ENCODE measurements at regions not wholly inside any gene's neighbourhood (a gene's known extent, or its start where the extent isn't known, plus 50 kb on each side); places are given as distances from the start of the nearest gene placed in this dataset.

DNA sequence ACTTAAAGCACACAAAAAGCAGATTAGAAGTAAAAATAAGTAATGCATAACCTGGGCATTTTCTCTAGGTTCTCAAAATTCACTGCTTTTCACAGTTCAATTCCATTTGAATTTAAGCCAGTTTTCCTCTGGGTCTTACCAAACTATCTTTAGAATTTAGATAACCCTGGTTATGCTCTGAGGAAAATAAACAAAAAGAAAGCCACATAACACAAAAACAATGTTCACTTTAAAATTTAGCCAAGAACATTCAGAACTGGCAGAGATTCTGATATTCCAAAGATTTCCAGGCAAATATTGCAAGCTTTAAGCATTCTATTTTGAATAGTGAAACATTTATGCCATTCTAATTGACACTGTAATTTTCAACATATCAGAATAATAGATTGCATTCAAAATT is 50.7 kb upstream of the PRKG1 start:
- no peak overlapping the region for H4K5ac ChIP-seq (ENCODE audit: low read depth, low read length)
- 0 out of 2 replicates have a peak, but pooled peaks cover 3% of the 10 kb centered on the region for H3K36me3 ChIP-seq (ENCODE audit: control insufficient read depth, insufficient read depth, low read length)
- H4K20me1 ChIP-seq (ENCODE audit: insufficient read depth, low read length), result peaks cover 17% of the 10 kb centered on the region; the same call in 1 of the 2 replicates
- peaks cover 7 to 15% of the 10 kb centered on the region in 2 experiments for H3K79me1 ChIP-seq (ENCODE audit: low read depth in 1 of 2, low read length in 2 of 2)
- no peak overlapping the region for H3K18ac ChIP-seq (ENCODE audit: low read depth, low read length)
- no peaks in the 10 kb centered on the region for H3K4me1 ChIP-seq (ENCODE audit: control insufficient read depth, insufficient read depth, low read length)
- no peak overlapping the region for H2AFZ ChIP-seq (replicated peaks; ENCODE audit: low read length, poor library complexity)
- no peaks in the 10 kb centered on the region; the same call in 1 of the 2 replicates for H3K9me1 ChIP-seq (ENCODE audit: insufficient read depth, low read length)
- no peak overlapping the region for H2AK5ac ChIP-seq (ENCODE audit: low read depth, low read length)
- dilution Hi-C loops (cut with HindIII; ENCODE audit: low sequenced_read_pairs, unreplicated experiment) (no loop called here), in situ Hi-C loops (cut with MboI; ENCODE audit: low sequenced_read_pairs) (no loop called here), intact Hi-C loops (cut with micrococcal nuclease) (no loop called here)
- no peak overlapping the region for H3K4me2 ChIP-seq (ENCODE audit: low read depth, low read length)
- no peak for TF ChIP-seq FOS (IDR thresholded peaks at IDR 0.05; ENCODE audit: low read depth, low read length)
- TF ChIP-seq, protein P1, sequence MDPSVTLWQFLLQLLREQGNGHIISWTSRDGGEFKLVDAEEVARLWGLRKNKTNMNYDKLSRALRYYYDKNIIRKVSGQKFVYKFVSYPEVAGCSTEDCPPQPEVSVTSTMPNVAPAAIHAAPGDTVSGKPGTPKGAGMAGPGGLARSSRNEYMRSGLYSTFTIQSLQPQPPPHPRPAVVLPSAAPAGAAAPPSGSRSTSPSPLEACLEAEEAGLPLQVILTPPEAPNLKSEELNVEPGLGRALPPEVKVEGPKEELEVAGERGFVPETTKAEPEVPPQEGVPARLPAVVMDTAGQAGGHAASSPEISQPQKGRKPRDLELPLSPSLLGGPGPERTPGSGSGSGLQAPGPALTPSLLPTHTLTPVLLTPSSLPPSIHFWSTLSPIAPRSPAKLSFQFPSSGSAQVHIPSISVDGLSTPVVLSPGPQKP (IDR thresholded peaks at IDR 0.05; ENCODE audit: borderline replicate concordance, low read depth, low read length), result no peak
- no peak for TF ChIP-seq BHLHE40 (IDR thresholded peaks at IDR 0.05; ENCODE audit: low read depth, low read length)
- no peak for TF ChIP-seq MAFK (IDR thresholded peaks at IDR 0.05; ENCODE audit: low read depth, low read length)
- TF ChIP-seq RAD21 (IDR thresholded peaks at IDR 0.05; ENCODE audit: low read length), result no peak
- no peak for TF ChIP-seq CEBPB (IDR thresholded peaks at IDR 0.05; ENCODE audit: low read depth, low read length)
- no peak for TF ChIP-seq CHD1 (IDR thresholded peaks at IDR 0.05; ENCODE audit: low read depth, low read length)
- TF ChIP-seq NFE2L2 (IDR thresholded peaks at IDR 0.05; ENCODE audit: low read depth, low read length), result no peak
- TF ChIP-seq MAZ (IDR thresholded peaks at IDR 0.05; ENCODE audit: borderline replicate concordance, low read depth, low read length), result no peak
- no peak for TF ChIP-seq RFX5 (IDR thresholded peaks at IDR 0.05; ENCODE audit: low read depth, low read length)
- no peak for TF ChIP-seq SMC3 (IDR thresholded peaks at IDR 0.05; ENCODE audit: low read depth, low read length)
- TF ChIP-seq MXI1 (IDR thresholded peaks at IDR 0.05; ENCODE audit: borderline replicate concordance, low read depth, low read length), result no peak
- TF ChIP-seq, protein P2, sequence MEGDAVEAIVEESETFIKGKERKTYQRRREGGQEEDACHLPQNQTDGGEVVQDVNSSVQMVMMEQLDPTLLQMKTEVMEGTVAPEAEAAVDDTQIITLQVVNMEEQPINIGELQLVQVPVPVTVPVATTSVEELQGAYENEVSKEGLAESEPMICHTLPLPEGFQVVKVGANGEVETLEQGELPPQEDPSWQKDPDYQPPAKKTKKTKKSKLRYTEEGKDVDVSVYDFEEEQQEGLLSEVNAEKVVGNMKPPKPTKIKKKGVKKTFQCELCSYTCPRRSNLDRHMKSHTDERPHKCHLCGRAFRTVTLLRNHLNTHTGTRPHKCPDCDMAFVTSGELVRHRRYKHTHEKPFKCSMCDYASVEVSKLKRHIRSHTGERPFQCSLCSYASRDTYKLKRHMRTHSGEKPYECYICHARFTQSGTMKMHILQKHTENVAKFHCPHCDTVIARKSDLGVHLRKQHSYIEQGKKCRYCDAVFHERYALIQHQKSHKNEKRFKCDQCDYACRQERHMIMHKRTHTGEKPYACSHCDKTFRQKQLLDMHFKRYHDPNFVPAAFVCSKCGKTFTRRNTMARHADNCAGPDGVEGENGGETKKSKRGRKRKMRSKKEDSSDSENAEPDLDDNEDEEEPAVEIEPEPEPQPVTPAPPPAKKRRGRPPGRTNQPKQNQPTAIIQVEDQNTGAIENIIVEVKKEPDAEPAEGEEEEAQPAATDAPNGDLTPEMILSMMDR (conservative IDR thresholded peaks at IDR 0.05; ENCODE audit: low read depth, low read length), result no peak
- TF ChIP-seq, protein P3, sequence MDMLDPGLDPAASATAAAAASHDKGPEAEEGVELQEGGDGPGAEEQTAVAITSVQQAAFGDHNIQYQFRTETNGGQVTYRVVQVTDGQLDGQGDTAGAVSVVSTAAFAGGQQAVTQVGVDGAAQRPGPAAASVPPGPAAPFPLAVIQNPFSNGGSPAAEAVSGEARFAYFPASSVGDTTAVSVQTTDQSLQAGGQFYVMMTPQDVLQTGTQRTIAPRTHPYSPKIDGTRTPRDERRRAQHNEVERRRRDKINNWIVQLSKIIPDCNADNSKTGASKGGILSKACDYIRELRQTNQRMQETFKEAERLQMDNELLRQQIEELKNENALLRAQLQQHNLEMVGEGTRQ (IDR thresholded peaks at IDR 0.05; ENCODE audit: low read depth, low read length), result no peak
- no peak for TF ChIP-seq POLR2A (IDR thresholded peaks at IDR 0.05; ENCODE audit: low read depth, low read length)
- TF ChIP-seq RCOR1 (IDR thresholded peaks at IDR 0.05; ENCODE audit: insufficient replicate concordance, low read length), result no peak
- H3K4ac ChIP-seq (ENCODE audit: low read depth, low read length), result no peak overlapping the region
- no peaks in the 10 kb centered on the region for H3K27me3 ChIP-seq (ENCODE audit: control insufficient read depth, insufficient read depth, low read length)
- no peak overlapping the region for H3K4me3 ChIP-seq (ENCODE audit: insufficient read depth, low read depth, low read length)
- H3K23ac ChIP-seq (ENCODE audit: low read depth, low read length), result no peak overlapping the region
- no peaks in the 10 kb centered on the region for H3K9me3 ChIP-seq (ENCODE audit: control insufficient read depth, insufficient read depth, low read length)
- no peak overlapping the region for H3K14ac ChIP-seq (replicated peaks; ENCODE audit: low read depth, low read length)
- H2BK15ac ChIP-seq (ENCODE audit: low read depth, low read length), result no peak overlapping the region
- H2AK9ac ChIP-seq (replicated peaks; ENCODE audit: low read depth, low read length, poor library complexity), result no peak overlapping the region
- DNase-seq, result peak; percentile 6
- ATAC-seq (ENCODE audit: low read depth), result no peak
- no peak overlapping the region for H4K91ac ChIP-seq (ENCODE audit: insufficient read depth, low read depth, low read length)
- H2BK20ac ChIP-seq (ENCODE audit: low read depth, low read length), result no peak overlapping the region
- no peak overlapping the region for H3K56ac ChIP-seq (ENCODE audit: extremely low read depth, insufficient read depth, low read length)
- no peak overlapping the region for H2BK5ac ChIP-seq (ENCODE audit: low read depth, low read length, poor library complexity, severe bottlenecking)
- ChIA-PET POLR2A (ENCODE audit: unreplicated experiment) (no interaction called here), CTCF (no interaction called here)
- no peak overlapping the region for H3K9ac ChIP-seq (ENCODE audit: low read depth, low read length)
- no peak overlapping the region for H4K8ac ChIP-seq (ENCODE audit: low read depth in 2 of 2, low read length in 2 of 2)
- H2BK120ac ChIP-seq (ENCODE audit: low read depth, low read length), result no peak overlapping the region
- BruUV-seq (replicated peaks), result no TSS peak
- H3K27ac ChIP-seq (ENCODE audit: insufficient read depth, low read length), result no peak overlapping the region

Measured in IMR-90 (cell line).